GM23338 (cell line): ENCODE measurements at regions not wholly inside any gene's neighbourhood (a gene's known extent, or its start where the extent isn't known, plus 50 kb on each side); places are given as distances from the start of the nearest gene placed in this dataset.

Source experiments
- CREB1 ChIP-seq: fragments of 250-450 bp; sonication (Bioruptor Pico); IDR thresholded peaks from 2 replicates; pipeline ENCODE4 v1.5.0; 2020; ENCODE audit warnings: low read depth, mild to moderate bottlenecking, moderate library complexity
- EZH2 ChIP-seq: fragments of 200-600 bp; sonication (generic); IDR thresholded peaks from one replicate; pipeline ENCODE4 v1.8.0; 2017; ENCODE audit warnings: antibody characterized with exemption, mild to moderate bottlenecking, low read depth; ENCODE audit not compliant: unreplicated experiment
- JUNB ChIP-seq: IDR thresholded peaks from one replicate; pipeline ENCODE4 v1.6.1; 2016; ENCODE audit warnings: antibody characterized with exemption; ENCODE audit not compliant: unreplicated experiment
- NANOG ChIP-seq: IDR thresholded peaks from 2 replicates; pipeline ENCODE4 v1.6.1; 2016; ENCODE audit warnings: antibody characterized with exemption, borderline replicate concordance
- POLR2AphosphoS5 ChIP-seq: IDR thresholded peaks from 2 replicates; pipeline ENCODE4 v1.6.1; 2016; ENCODE audit warnings: antibody characterized with exemption, low read depth
- STAT1 ChIP-seq: IDR thresholded peaks from one replicate; pipeline ENCODE4 v1.6.1; 2016; ENCODE audit warnings: antibody characterized with exemption; ENCODE audit not compliant: unreplicated experiment
- ZNF114 ChIP-seq: fragments of 250-450 bp; sonication (Bioruptor Pico); IDR thresholded peaks from 2 replicates; pipeline ENCODE4 v1.5.0; 2020; ENCODE audit warnings: mild to moderate bottlenecking, moderate library complexity
- ZNF331 ChIP-seq: fragments of 250-450 bp; sonication (Bioruptor Pico); IDR thresholded peaks from 2 replicates; pipeline ENCODE4 v1.5.0; 2020; ENCODE audit warnings: low read depth, mild to moderate bottlenecking, moderate library complexity
- ZNF462 ChIP-seq: fragments of 250-450 bp; sonication (Bioruptor Pico); IDR thresholded peaks from 2 replicates; pipeline ENCODE4 v1.5.0; 2020; ENCODE audit warnings: mild to moderate bottlenecking, moderate library complexity
- TF ChIP-seq, protein P1 (sequence below), 2 experiments: fragments of 200-600 bp in 1 of 2; sonication (generic) in 1 of 2; conservative IDR thresholded peaks; 2 replicates each; pipeline versions ENCODE4 v1.5.1 to v1.6.1; 2016 to 2017; ENCODE audit warnings: antibody characterized with exemption in 2 of 2, low read depth in 2 of 2, mild to moderate bottlenecking in 2 of 2, moderate library complexity in 1 of 2
- TF ChIP-seq, protein P2 (sequence below): IDR thresholded peaks from 2 replicates; pipeline ENCODE4 v1.6.1; 2016; ENCODE audit warnings: antibody characterized with exemption

GRCh38 chr11:112582366-112582765, 321.7 kb upstream of the PLET1 start (continued):
- TF ChIP-seq ZNF462 (no peak), ZNF114 (no peak), POLR2AphosphoS5 (no peak), EZH2 (no peak), JUNB (no peak), CREB1 (CRISPR knock-in tag) (no peak), ZNF331 (no peak), NANOG (no peak), STAT1 (no peak)
- TF ChIP-seq, protein P1, sequence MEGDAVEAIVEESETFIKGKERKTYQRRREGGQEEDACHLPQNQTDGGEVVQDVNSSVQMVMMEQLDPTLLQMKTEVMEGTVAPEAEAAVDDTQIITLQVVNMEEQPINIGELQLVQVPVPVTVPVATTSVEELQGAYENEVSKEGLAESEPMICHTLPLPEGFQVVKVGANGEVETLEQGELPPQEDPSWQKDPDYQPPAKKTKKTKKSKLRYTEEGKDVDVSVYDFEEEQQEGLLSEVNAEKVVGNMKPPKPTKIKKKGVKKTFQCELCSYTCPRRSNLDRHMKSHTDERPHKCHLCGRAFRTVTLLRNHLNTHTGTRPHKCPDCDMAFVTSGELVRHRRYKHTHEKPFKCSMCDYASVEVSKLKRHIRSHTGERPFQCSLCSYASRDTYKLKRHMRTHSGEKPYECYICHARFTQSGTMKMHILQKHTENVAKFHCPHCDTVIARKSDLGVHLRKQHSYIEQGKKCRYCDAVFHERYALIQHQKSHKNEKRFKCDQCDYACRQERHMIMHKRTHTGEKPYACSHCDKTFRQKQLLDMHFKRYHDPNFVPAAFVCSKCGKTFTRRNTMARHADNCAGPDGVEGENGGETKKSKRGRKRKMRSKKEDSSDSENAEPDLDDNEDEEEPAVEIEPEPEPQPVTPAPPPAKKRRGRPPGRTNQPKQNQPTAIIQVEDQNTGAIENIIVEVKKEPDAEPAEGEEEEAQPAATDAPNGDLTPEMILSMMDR (conservative IDR thresholded peaks at IDR 0.05; ENCODE audit: low read depth in 2 of 2), result no peak
- TF ChIP-seq, protein P2, sequence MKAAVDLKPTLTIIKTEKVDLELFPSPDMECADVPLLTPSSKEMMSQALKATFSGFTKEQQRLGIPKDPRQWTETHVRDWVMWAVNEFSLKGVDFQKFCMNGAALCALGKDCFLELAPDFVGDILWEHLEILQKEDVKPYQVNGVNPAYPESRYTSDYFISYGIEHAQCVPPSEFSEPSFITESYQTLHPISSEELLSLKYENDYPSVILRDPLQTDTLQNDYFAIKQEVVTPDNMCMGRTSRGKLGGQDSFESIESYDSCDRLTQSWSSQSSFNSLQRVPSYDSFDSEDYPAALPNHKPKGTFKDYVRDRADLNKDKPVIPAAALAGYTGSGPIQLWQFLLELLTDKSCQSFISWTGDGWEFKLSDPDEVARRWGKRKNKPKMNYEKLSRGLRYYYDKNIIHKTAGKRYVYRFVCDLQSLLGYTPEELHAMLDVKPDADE, result no peak
